Stomach (tissue), 8 donors: ENCODE measurements at regions not wholly inside any gene's neighbourhood (a gene's known extent, or its start where the extent isn't known, plus 50 kb on each side); places are given as distances from the start of the nearest gene placed in this dataset.

ENCODE experiments used
- DNase-seq, 2 donors: peaks; one replicate each; pipeline versions ENCODE4 v3.0.0 to v3.0.0-alpha.2; 2013 to 2019
- H3K27ac ChIP-seq, 5 donors: fragments of 200-600 bp in 4 of 5; sonication (generic) in 4 of 5; one replicate each; pipeline ENCODE4 v1.5.1; 2013 to 2019; ENCODE audit warnings: mild to moderate bottlenecking in 1 of 5, moderate library complexity in 1 of 5
- H3K27me3 ChIP-seq, 3 donors: fragments of 200-600 bp; sonication (generic); one replicate each; pipeline ENCODE4 v1.5.1; 2017 to 2019; ENCODE audit warnings: mixed run types in 1 of 3
- H3K36me3 ChIP-seq, 4 donors: fragments of 200-600 bp; sonication (generic); 1 replicate in 3 of 4; 2 replicates in 1 of 4; pipeline ENCODE4 v1.5.1; 2016 to 2019
- H3K4me1 ChIP-seq, 4 donors: fragments of 200-600 bp; sonication (generic); one replicate each; pipeline ENCODE4 v1.5.1; 2016 to 2019
- H3K4me3 ChIP-seq, 4 donors: fragments of 200-600 bp; sonication (generic) in 3 of 4; one replicate each; pipeline ENCODE4 v1.5.1; 2016 to 2019; ENCODE audit warnings: mild to moderate bottlenecking in 1 of 4
- H3K9me3 ChIP-seq, 4 donors: fragments of 200-600 bp; sonication (generic); one replicate each; pipeline ENCODE4 v1.5.1; 2016 to 2019
- EP300 ChIP-seq: sonication (generic); formaldehyde crosslinking; IDR thresholded peaks from one replicate; pipeline ENCODE4 v1.6.1; 2017; ENCODE audit warnings: antibody characterized with exemption
- POLR2A ChIP-seq, 4 donors: fragments of 450-650 bp; IDR thresholded peaks; one replicate each; pipeline ENCODE4 v1.6.1; 2016; ENCODE audit warnings: antibody characterized with exemption in 4 of 4, control low read depth in 2 of 4, mild to moderate bottlenecking in 1 of 4, moderate library complexity in 1 of 4
- POLR2AphosphoS5 ChIP-seq, 3 donors: sonication (generic); formaldehyde crosslinking; IDR thresholded peaks; one replicate each; pipeline ENCODE4 v1.6.1; 2016; ENCODE audit warnings: antibody characterized with exemption in 3 of 3
- WGBS, 5 donors: extraction: QIAGEN DNeasy Blood & Tissue Kit in 3 of 5; methylation state at CpG; one replicate each; pipeline versions ENCODE4 v1.1.5 to v1.1.7; 2013 to 2018; 5-methylcytosine and 5-hydroxymethylcytosine counted together
- intact Hi-C: fragments of 100-400 bp; cut with DNase I; formaldehyde crosslinking; loops from one replicate; pipeline ENCODE4 v1.15.1; 2023; ENCODE audit warnings: low total_unique reads
- TF ChIP-seq, protein P1 (sequence below), 7 experiments: fragments of 450-650 bp in 4 of 7; fragments of 200-600 bp in 3 of 7; sonication (generic) in 3 of 7; IDR thresholded peaks; one replicate each; pipeline ENCODE4 v1.5.1; 2016 to 2019; ENCODE audit warnings: antibody characterized with exemption in 7 of 7, control low read depth in 2 of 7, mild to moderate bottlenecking in 1 of 7
- donor health status: healthy with polysubstance abuse.
- donor health status: Bipolar disorder and iron deficiency.
- donor health status: healthy.

DNA sequence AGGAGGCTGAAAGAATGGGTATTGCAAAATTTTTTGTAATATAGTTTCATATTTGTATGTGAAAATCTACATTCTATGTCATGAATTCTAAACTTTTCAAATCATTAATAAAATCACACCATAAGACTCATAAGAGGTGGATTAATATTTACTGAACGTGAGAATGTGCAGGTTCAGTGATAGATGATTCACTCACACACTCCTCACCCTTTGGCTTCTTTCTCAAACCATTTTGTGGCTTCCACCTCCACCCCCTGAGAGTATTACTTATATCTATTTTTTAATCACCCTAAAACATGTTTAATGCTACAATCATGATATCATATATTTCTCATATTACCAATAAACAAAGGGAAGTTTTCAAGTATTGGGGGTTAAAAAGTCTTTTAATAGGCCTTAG lies 275.5 kb downstream of the MEF2C start:
- H3K4me3 ChIP-seq: no peak overlapping the region
- H3K4me1 ChIP-seq: no peaks in the 10 kb centered on the region
- H3K27ac ChIP-seq: no peak overlapping the region
- 61 to 76% (median 70%) methylated on average over 1 of the region's 1 CpG for WGBS, 5 donors
- no peaks in the 10 kb centered on the region for H3K27me3 ChIP-seq
- intact Hi-C loops: no loop called here
- TF ChIP-seq POLR2A (IDR thresholded peaks at IDR 0.05) (no peak), POLR2AphosphoS5 (IDR thresholded peaks at IDR 0.05) (no peak), EP300 (no peak)
- TF ChIP-seq, protein P1, sequence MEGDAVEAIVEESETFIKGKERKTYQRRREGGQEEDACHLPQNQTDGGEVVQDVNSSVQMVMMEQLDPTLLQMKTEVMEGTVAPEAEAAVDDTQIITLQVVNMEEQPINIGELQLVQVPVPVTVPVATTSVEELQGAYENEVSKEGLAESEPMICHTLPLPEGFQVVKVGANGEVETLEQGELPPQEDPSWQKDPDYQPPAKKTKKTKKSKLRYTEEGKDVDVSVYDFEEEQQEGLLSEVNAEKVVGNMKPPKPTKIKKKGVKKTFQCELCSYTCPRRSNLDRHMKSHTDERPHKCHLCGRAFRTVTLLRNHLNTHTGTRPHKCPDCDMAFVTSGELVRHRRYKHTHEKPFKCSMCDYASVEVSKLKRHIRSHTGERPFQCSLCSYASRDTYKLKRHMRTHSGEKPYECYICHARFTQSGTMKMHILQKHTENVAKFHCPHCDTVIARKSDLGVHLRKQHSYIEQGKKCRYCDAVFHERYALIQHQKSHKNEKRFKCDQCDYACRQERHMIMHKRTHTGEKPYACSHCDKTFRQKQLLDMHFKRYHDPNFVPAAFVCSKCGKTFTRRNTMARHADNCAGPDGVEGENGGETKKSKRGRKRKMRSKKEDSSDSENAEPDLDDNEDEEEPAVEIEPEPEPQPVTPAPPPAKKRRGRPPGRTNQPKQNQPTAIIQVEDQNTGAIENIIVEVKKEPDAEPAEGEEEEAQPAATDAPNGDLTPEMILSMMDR (IDR thresholded peaks at IDR 0.05): no peak
- no peaks in the 10 kb centered on the region for H3K36me3 ChIP-seq
- peaks cover 0 to 4% (median 2%) of the 10 kb centered on the region in 4 donors for H3K9me3 ChIP-seq
- DNase-seq: no peak

DNA sequence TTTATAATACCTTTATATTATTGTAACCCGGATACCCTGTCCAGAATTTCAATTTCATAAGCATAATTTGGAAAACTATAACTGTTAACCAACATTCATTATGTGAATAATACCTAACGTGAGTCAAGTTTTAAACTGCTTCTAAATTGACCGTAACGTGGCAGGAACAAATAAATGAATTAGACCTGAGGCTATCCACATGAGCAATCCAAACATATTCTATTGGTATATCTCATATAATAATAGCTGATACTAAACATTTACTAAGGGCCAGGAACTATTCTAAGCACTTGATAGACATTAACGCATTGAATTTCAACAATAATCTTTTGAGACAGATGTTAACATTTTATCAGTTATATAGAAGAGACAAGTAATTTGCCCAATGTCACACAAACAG lies 276.4 kb downstream of the MEF2C start:
- Histone ChIP-seq H3K9me3 (peaks cover 0 to 5% (median 2%) of the 10 kb centered on the region in 4 donors), H3K4me1 (no peaks in the 10 kb centered on the region), H3K27ac (no peak overlapping the region), H3K4me3 (no peak overlapping the region), H3K36me3 (no peaks in the 10 kb centered on the region), H3K27me3 (no peaks in the 10 kb centered on the region)
- no peak for DNase-seq
- TF ChIP-seq POLR2AphosphoS5 (IDR thresholded peaks at IDR 0.05): no peak
- no peak for TF ChIP-seq POLR2A (IDR thresholded peaks at IDR 0.05)
- TF ChIP-seq, protein P1 (IDR thresholded peaks at IDR 0.05): no peak
- TF ChIP-seq EP300: no peak
- intact Hi-C loops: no loop called here
- 79 to 89% (median 87%) methylated on average over 5 of the region's 5 CpGs for WGBS, 5 donors

DNA sequence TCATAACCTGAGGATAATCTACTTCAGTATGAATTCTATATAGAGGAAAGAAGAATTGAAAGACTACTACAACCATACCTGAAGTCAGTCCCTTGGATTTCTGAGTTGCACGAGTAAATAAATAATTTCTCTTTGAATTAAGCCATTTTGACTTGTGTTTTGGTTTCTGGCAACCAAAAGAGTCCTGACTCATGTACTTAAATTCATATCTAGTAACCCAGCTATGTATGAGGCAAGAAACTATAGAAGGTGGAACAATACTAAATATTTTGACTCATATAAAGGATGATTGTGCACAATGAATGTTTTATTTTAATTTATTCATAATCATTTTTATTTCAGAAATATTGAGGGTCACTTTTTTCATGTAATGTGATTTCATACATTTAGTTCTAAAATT lies 276.8 kb downstream of the MEF2C start:
- Histone ChIP-seq H3K27ac (no peak overlapping the region), H3K4me1 (no peaks in the 10 kb centered on the region), H3K4me3 (no peak overlapping the region), H3K36me3 (no peaks in the 10 kb centered on the region), H3K27me3 (no peaks in the 10 kb centered on the region), H3K9me3 (peaks cover 0 to 5% (median 2%) of the 10 kb centered on the region in 4 donors)
- no peak for DNase-seq
- intact Hi-C loops: no loop called here
- TF ChIP-seq EP300: no peak
- no peak for TF ChIP-seq POLR2AphosphoS5 (IDR thresholded peaks at IDR 0.05)
- TF ChIP-seq, protein P1 (IDR thresholded peaks at IDR 0.05): no peak
- no peak for TF ChIP-seq POLR2A (IDR thresholded peaks at IDR 0.05)
- WGBS, 5 donors: 58 to 82% (median 78%) methylated on average over 1 of the region's 1 CpG

DNA sequence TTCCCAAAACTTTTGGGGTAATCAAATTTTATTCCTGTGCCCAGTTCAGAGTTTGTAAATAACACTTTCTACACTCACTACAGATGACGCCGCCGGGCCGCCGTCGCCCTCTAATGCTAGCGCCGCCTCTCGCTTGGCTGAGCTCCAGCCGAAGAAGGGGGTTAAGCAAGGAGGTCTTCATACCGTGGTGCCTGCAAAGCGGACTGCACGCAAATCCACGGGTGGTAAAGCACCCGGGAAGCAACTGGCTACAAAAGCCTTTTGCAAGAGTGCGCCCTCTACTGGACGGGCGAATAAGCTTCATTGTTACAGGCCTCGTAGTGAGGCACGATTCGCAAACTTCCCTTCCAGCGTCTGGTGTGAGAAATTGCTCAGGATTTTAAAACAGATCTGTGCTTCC lies 280.4 kb downstream of the MEF2C start:
- Histone ChIP-seq H3K36me3 (no peaks in the 10 kb centered on the region), H3K4me3 (no peak overlapping the region), H3K27ac (no peak overlapping the region), H3K4me1 (no peaks in the 10 kb centered on the region), H3K9me3 (peaks cover 0 to 8% (median 6%) of the 10 kb centered on the region in 4 donors), H3K27me3 (no peaks in the 10 kb centered on the region)
- whole genome bisulfite sequencing, 5 donors: 86 to 94% (median 93%) methylated on average over 22 of the region's 22 CpGs
- no peak for DNase-seq
- TF ChIP-seq POLR2A (IDR thresholded peaks at IDR 0.05): no peak
- TF ChIP-seq, protein P1 (IDR thresholded peaks at IDR 0.05): no peak
- TF ChIP-seq EP300: no peak
- TF ChIP-seq POLR2AphosphoS5 (IDR thresholded peaks at IDR 0.05): no peak
- intact Hi-C loops: no loop called here
